Left lung (tissue), 4 donors: ENCODE measurements at regions not wholly inside any gene's neighbourhood (a gene's known extent, or its start where the extent isn't known, plus 50 kb on each side); places are given as distances from the start of the nearest gene placed in this dataset.

Experiments
- ATAC-seq: fragments of 200-7000 bp; cut with Tn5 transposase; one replicate; pipeline ENCODE4 v1.9.1; 2020; ENCODE audit warnings: moderate library complexity
- DNase-seq, 4 donors: peaks; one replicate each; pipeline ENCODE4 v3.0.0-alpha.2; 2013 to 2020
- H3K27ac ChIP-seq, 2 donors: fragments of 200-600 bp; sonication (generic) in 1 of 2; one replicate each; pipeline versions ENCODE4 v1.5.0 to v1.8.0; 2020 to 2021
- H3K27me3 ChIP-seq, 2 donors: fragments of 200-600 bp; sonication (generic) in 1 of 2; one replicate each; pipeline versions ENCODE4 v1.5.0 to v1.8.0; 2020 to 2021
- H3K36me3 ChIP-seq, 2 donors: fragments of 200-600 bp; sonication (generic) in 1 of 2; one replicate each; pipeline versions ENCODE4 v1.5.0 to v1.8.0; 2020 to 2021
- H3K4me1 ChIP-seq, 2 donors: fragments of 200-600 bp; one replicate each; pipeline ENCODE4 v1.8.0; 2021
- H3K4me3 ChIP-seq, 2 donors: fragments of 200-600 bp; sonication (generic) in 1 of 2; one replicate each; pipeline versions ENCODE4 v1.5.0 to v1.8.0; 2020 to 2021; ENCODE audit warnings: mild to moderate bottlenecking in 1 of 2
- H3K9me3 ChIP-seq, 2 donors: fragments of 200-600 bp; sonication (generic) in 1 of 2; one replicate each; pipeline versions ENCODE4 v1.5.0 to v1.8.0; 2020 to 2021
- intact Hi-C, 2 donors: fragments of 100-400 bp; cut with DNase I; formaldehyde crosslinking; loops; one replicate each; pipeline versions ENCODE4 v1.11.2 to v1.14.2; 2022
- TF ChIP-seq, protein P1 (sequence below), 2 donors: fragments of 200-600 bp; sonication (generic) in 1 of 2; IDR thresholded peaks; one replicate each; pipeline versions ENCODE4 v1.5.0 to v1.8.0; 2021; ENCODE audit warnings: antibody characterized with exemption in 2 of 2
- donor health status: DM: no; HTN: yes; CAD: no.
- donor health status: DM: no; HTN: no; CAD: no.

DNA sequence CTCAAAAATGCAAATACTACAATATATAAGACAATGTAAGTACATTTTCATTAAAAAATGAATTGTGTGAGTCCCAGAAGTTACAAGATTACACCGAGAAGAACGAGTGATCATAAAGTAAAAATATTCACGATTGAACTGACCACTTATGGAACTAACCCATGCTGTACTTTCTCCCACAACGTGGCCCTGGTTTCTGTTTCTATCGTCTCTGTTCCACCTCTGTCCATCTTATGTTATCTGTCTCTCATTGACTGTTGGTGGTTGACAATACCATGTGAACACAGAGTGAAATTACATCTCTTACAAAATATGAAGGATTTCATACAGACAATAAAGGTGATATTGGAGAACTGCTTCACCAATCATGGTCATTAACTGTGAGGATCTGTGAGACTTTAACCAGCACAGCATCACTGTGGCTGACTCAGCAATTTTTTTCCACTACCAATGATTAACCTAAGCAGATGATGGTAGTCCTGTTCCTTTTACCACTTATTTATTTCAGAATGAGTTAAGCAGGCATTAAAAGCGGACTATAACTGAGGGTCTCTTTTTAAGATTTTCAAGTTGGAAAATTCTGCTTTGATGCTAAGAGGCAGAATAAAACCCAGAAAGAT is 165.1 kb downstream of the TGFB2 start:
- Histone ChIP-seq H3K9me3 (peaks cover 0 to 20% of the 10 kb centered on the region in 2 donors), H3K36me3 (no peaks in the 10 kb centered on the region), H3K4me3 (no peak overlapping the region), H3K4me1 (no peaks in the 10 kb centered on the region), H3K27ac (no peak overlapping the region), H3K27me3 (no peaks in the 10 kb centered on the region)
- intact Hi-C loops, result no loop called here
- TF ChIP-seq, protein P1, sequence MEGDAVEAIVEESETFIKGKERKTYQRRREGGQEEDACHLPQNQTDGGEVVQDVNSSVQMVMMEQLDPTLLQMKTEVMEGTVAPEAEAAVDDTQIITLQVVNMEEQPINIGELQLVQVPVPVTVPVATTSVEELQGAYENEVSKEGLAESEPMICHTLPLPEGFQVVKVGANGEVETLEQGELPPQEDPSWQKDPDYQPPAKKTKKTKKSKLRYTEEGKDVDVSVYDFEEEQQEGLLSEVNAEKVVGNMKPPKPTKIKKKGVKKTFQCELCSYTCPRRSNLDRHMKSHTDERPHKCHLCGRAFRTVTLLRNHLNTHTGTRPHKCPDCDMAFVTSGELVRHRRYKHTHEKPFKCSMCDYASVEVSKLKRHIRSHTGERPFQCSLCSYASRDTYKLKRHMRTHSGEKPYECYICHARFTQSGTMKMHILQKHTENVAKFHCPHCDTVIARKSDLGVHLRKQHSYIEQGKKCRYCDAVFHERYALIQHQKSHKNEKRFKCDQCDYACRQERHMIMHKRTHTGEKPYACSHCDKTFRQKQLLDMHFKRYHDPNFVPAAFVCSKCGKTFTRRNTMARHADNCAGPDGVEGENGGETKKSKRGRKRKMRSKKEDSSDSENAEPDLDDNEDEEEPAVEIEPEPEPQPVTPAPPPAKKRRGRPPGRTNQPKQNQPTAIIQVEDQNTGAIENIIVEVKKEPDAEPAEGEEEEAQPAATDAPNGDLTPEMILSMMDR (IDR thresholded peaks at IDR 0.05), result no peak
- DNase-seq (no peak), ATAC-seq (no peak)

DNA sequence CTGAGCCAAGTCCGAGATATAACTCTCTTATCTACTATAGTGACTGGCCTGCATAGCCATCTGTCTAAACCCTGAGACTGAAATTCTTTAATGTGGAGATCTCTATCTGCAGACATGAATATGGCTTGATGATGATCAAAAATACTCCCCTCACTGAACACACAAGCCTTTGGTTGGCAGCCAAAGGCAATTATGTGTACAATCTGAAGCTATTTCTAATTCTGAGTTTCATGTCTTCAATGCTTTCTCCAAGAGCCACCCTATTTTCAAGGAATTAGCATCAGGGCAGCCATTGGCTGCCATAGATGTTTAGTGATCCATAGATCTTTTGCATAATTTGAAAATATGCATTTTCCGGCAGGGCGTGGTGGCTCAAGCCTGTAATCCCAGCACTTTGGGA is 168.2 kb downstream of the TGFB2 start:
- no peak for ATAC-seq
- no peak overlapping the region for H3K27ac ChIP-seq

DNA sequence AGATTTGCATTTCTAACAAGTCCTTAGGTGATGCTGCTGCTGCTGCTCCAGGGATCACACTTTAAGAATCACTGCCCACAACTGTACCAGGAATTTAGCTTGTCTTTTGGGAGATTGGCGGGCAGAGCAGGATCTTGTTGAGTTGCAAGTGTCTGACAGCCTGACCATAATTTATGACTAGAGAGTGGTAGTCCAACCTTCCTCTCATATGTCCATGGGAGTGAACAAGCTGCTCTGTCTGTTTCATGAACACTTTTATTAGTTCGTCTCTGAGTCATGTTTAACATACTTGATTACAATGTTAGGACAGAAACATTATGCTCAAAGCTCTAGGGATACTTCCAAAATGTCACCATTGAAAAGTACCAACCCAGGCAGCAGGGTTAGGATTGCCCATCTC is 169.6 kb downstream of the TGFB2 start:
- TF ChIP-seq, protein P1 (IDR thresholded peaks at IDR 0.05), result no peak
- Histone ChIP-seq H3K4me1 (no peaks in the 10 kb centered on the region), H3K9me3 (no peaks in the 10 kb centered on the region), H3K36me3 (no peaks in the 10 kb centered on the region), H3K27ac (no peak overlapping the region), H3K27me3 (no peaks in the 10 kb centered on the region), H3K4me3 (no peak overlapping the region)
- intact Hi-C loops, result no loop called here
- DNase-seq (no peak), ATAC-seq (no peak)

More for the DNA sequence above, 168.2 kb downstream of the TGFB2 start:
- no peaks in the 10 kb centered on the region for H3K36me3 ChIP-seq
- H3K4me3 ChIP-seq, result no peak overlapping the region
- H3K4me1 ChIP-seq, result no peaks in the 10 kb centered on the region
- H3K9me3 ChIP-seq, result peaks cover 0 to 3% of the 10 kb centered on the region in 2 donors
- DNase-seq, result no peak
- no peaks in the 10 kb centered on the region for H3K27me3 ChIP-seq
- intact Hi-C loops, result no loop called here
- TF ChIP-seq, protein P1 (IDR thresholded peaks at IDR 0.05), result no peak

DNA sequence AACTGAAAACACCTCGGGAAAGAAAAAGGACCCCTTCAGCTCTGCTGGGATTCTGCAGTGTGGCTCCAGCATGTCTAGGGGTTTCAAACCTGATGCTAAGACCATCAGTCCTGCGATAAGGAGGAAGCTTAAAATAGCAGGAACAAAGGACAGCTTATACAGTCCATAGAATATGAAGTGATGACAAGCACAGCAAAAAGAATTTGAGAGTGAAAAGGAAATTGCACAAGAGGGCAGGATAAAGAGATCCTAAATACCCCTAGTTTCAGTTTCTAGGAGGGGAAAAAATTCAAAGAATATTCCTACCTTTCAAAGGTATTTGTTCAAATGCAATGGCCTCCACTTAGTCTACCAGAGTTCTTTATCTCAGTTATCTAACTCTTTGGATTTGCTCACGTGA is 171.4 kb downstream of the TGFB2 start:
- Histone ChIP-seq H3K9me3 (no peaks in the 10 kb centered on the region), H3K27ac (no peak overlapping the region), H3K36me3 (no peaks in the 10 kb centered on the region), H3K4me1 (no peaks in the 10 kb centered on the region), H3K4me3 (no peak overlapping the region), H3K27me3 (no peaks in the 10 kb centered on the region)
- intact Hi-C loops, result no loop called here
- ATAC-seq (no peak), DNase-seq (no peak)
- TF ChIP-seq, protein P1 (IDR thresholded peaks at IDR 0.05), result no peak

DNA sequence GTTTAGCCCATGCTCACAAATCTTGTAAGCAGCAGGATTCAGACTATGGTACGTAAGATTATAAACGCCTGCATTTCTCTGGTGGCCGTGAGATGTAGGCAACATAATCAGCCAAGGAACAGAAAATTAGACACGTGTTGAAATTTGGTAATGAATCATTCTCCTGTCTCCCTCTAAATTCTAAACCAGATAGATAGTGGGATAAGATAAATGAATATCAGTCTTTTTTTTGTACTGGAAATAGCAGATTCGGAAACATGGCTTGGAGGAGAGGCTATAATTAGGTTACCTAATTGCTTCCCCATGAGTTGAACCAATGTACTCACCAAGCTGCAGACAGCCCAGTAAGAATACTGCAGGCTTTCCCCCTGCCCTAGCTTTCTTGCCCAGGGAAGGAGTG is 172.3 kb downstream of the TGFB2 start:
- no peaks in the 10 kb centered on the region for H3K36me3 ChIP-seq
- intact Hi-C loops, result no loop called here
- H3K27ac ChIP-seq, result no peak overlapping the region
- no peak overlapping the region for H3K4me3 ChIP-seq
- H3K27me3 ChIP-seq, result no peaks in the 10 kb centered on the region
- TF ChIP-seq, protein P1 (IDR thresholded peaks at IDR 0.05), result no peak
- ATAC-seq (no peak), DNase-seq (no peak)
- H3K4me1 ChIP-seq, result no peaks in the 10 kb centered on the region
- no peaks in the 10 kb centered on the region for H3K9me3 ChIP-seq
